ENCODE measurements at regions not wholly inside any gene's neighbourhood (a gene's known extent, or its start where the extent isn't known, plus 50 kb on each side); places are given as distances from the start of the nearest gene placed in this dataset.

- DNase-seq = no peak
Measured at GRCh38 chr4:35493977-35494376, 750.3 kb downstream of the ARAP2 start.

GRCh38 chr4:35494955-35495354 is 749.4 kb downstream of the ARAP2 start:
- no peak for DNase-seq

- DNase-seq = peak; percentile 83
Measured at GRCh38 chr4:35500812-35501211, 743.5 kb downstream of the ARAP2 start.

- DNase-seq = peak; percentile 91
Measured at GRCh38 chr4:35503435-35503834, 740.9 kb downstream of the ARAP2 start.

- no peak for DNase-seq
Measured at GRCh38 chr4:35506161-35506560, 738.2 kb downstream of the ARAP2 start.

- peak; percentile 62 for DNase-seq
Measured at GRCh38 chr4:35511851-35512250, 732.5 kb downstream of the ARAP2 start.

- DNase-seq = peak; percentile 69
Measured at GRCh38 chr4:35516102-35516501, 728.2 kb downstream of the ARAP2 start.

- DNase-seq = peak; percentile 92
Measured at GRCh38 chr4:35520059-35520458, 724.3 kb downstream of the ARAP2 start.

GRCh38 chr4:35521682-35522081 is 722.6 kb downstream of the ARAP2 start:
- DNase-seq = no peak

GRCh38 chr4:35525192-35525978 is 718.9 kb downstream of the ARAP2 start:
- peak; percentile 43 for DNase-seq

- no peak for DNase-seq
Measured at GRCh38 chr4:35526456-35526855, 717.9 kb downstream of the ARAP2 start.

- DNase-seq = no peak
Measured at GRCh38 chr4:35534962-35535361, 709.4 kb downstream of the ARAP2 start.

GRCh38 chr4:35538807-35539206 is 705.5 kb downstream of the ARAP2 start:
- DNase-seq = peak; percentile 51

GRCh38 chr4:35539404-35540055 is 704.8 kb downstream of the ARAP2 start:
- no peak for DNase-seq

GRCh38 chr4:35541146-35541887 is 703.0 kb downstream of the ARAP2 start:
- DNase-seq = peak; percentile 77

- peak; percentile 88 for DNase-seq
Measured at GRCh38 chr4:35541888-35542213, 702.5 kb downstream of the ARAP2 start.

- DNase-seq = no peak
Measured at GRCh38 chr4:35548921-35549320, 695.4 kb downstream of the ARAP2 start.

GRCh38 chr4:35556387-35556786 is 687.9 kb downstream of the ARAP2 start:
- DNase-seq = peak; percentile 14

- peak; percentile 42 for DNase-seq
Measured at GRCh38 chr4:35559559-35560365, 684.6 kb downstream of the ARAP2 start.

- no peak for DNase-seq
Measured at GRCh38 chr4:35562861-35563260, 681.5 kb downstream of the ARAP2 start.

- DNase-seq = no peak
Measured at GRCh38 chr4:35565640-35566039, 678.7 kb downstream of the ARAP2 start.

GRCh38 chr4:35591035-35591434 is 653.3 kb downstream of the ARAP2 start:
- no peak for DNase-seq

GRCh38 chr4:35604252-35604651 is 640.1 kb downstream of the ARAP2 start:
- DNase-seq = no peak

All from DMS53 (cell line).